ENCODE measurements at regions not wholly inside any gene's neighbourhood (a gene's known extent, or its start where the extent isn't known, plus 50 kb on each side); places are given as distances from the start of the nearest gene placed in this dataset.

DNA sequence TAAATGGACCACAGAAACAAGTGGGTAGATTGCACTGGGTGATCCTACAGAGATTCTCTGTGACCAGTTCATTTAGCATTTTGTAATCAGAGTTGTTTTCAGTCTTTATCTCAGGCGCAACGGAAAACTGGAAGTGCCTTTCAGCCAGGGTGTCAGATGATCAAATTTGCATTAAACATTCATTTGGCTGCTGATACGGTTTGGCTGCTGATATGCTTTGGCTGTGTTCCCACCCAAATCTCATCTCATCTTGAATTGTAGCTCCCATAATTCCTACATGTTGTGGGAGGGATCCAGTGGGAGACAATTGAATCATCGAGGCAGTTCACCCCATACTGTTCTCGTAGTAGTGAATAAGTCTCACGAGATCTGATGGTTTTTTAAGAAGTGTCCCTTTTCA is 1396.1 kb upstream of the TMEFF2 start:
- in situ Hi-C loops (cut with MboI; ENCODE audit: low pct_unique_long_range_greater_than_20kb, low sequenced_read_pairs, unreplicated experiment) = no loop called here
- TF ChIP-seq, protein P1, sequence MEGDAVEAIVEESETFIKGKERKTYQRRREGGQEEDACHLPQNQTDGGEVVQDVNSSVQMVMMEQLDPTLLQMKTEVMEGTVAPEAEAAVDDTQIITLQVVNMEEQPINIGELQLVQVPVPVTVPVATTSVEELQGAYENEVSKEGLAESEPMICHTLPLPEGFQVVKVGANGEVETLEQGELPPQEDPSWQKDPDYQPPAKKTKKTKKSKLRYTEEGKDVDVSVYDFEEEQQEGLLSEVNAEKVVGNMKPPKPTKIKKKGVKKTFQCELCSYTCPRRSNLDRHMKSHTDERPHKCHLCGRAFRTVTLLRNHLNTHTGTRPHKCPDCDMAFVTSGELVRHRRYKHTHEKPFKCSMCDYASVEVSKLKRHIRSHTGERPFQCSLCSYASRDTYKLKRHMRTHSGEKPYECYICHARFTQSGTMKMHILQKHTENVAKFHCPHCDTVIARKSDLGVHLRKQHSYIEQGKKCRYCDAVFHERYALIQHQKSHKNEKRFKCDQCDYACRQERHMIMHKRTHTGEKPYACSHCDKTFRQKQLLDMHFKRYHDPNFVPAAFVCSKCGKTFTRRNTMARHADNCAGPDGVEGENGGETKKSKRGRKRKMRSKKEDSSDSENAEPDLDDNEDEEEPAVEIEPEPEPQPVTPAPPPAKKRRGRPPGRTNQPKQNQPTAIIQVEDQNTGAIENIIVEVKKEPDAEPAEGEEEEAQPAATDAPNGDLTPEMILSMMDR (IDR thresholded peaks at IDR 0.05; ENCODE audit: extremely low read depth, insufficient read depth, missing control alignments) = no peak
- no peak for DNase-seq (ENCODE audit: low spot score)

DNA sequence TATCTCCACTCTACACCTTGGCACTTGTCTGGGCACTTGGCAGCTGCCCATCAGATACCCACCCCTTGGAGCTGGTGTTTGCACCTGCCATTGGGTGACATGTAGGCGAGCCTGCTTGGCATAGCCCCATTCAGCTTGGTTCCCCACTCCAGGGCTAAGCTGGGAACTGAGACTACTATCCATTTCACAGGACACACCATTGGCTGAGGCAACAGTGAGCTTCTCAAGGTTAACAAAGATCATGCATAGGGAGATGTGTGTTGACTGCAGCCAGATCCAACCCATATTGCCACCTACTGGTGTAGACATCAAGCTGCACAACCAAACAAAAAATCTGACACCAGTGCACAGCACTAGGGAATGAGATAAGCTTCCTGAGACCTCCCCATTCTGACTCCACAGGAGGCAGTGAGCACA is 1389.8 kb upstream of the TMEFF2 start:
- TF ChIP-seq, protein P1 (IDR thresholded peaks at IDR 0.05; ENCODE audit: extremely low read depth, insufficient read depth, missing control alignments) = peak; percentile 65
- peak; percentile 35 for DNase-seq (ENCODE audit: low spot score)
- in situ Hi-C loops (cut with MboI; ENCODE audit: low pct_unique_long_range_greater_than_20kb, low sequenced_read_pairs, unreplicated experiment) = no loop called here

DNA sequence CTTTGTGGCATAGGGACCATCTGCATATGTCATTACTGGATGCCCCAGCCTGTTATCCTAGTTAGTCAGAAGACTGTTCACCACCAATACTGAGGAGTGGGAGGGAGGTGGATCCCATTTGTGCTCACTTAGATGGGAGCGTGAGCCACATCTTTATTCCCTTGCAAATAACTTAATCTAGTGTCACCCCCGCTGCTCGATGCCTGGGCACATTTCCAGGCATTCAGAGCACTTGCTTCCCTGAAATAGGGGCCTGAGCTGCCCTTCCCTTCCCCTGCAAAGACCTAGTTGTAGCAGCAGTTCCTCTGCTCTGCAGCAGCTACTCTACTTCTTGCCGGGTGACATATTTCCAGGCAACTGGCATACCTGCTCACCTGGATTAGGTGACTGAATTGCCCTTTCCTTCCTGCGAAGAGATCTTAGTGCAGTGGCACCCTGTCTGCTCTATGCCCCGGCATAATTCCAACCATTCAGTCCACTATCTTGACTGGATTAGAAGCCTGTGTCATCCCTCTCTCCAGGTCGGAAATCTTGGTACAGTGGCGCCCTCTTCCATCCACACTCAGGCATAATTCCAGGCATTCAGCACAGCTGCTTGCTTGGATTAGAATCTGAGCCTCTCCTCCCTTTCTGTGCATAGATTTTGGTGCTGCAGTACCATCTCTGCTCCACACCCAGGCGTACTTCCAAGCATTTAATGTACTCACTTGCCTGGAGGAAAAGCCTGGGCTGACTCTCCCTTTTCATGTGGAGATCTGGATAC is 1389.1 kb upstream of the TMEFF2 start:
- in situ Hi-C loops (cut with MboI; ENCODE audit: low pct_unique_long_range_greater_than_20kb, low sequenced_read_pairs, unreplicated experiment) = no loop called here
- DNase-seq (ENCODE audit: low spot score) = no peak
- TF ChIP-seq, protein P1 (IDR thresholded peaks at IDR 0.05; ENCODE audit: extremely low read depth, insufficient read depth, missing control alignments) = no peak

DNA sequence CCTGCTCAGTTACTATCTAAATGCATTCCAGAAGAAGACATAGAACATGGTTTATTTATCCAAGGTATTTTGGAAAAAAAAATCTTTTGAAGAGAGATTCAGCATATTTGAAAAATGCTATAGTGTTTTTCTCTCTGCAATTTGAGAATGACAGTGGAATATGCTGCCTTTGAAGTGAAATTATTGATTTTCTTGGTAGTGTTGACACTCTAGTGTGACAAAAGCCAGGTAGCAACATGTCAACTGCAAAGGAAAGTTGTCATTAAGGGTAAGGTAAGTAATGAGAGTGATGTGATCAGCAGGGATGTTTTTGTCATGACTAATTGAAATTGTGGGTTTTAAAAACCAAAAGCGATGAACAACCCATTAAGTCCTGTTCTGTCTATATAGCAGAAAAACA is 1387.1 kb upstream of the TMEFF2 start:
- in situ Hi-C loops (cut with MboI; ENCODE audit: low pct_unique_long_range_greater_than_20kb, low sequenced_read_pairs, unreplicated experiment) = no loop called here

DNA sequence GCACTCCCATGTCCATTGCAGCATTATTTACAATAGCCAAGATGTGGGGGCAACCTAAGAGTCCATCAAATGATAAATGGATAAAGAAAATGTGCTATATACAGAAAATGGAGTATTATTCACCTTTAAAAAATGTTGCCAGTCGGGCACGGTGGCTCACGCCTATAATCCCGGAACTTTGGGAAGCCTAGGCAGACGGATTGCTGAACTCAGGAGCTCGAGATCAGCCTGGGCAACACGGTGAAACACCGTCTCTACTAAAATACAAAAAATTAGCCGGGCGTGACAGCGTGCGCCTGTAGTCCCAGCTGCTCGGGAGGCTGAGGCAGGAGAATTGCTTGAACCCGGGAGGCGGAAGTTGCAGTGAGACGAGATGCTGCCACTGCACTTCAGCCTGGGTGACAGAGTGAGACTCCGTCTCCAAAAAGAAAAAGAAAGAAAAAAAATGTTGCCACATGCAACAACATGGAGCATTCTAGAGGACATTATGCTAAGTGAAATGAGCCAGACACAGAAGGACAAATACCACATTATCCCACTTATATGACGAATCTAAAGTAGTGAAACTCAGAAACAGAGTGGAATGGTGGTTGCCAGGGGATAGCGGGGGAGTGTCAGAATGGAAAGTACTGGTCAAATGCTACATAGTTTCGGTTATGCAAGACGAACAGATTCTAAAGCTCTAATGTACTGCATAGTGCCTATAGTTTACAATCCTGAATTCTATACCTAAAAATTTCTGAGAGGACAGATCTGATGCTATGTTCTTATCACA is 1385.6 kb upstream of the TMEFF2 start:
- in situ Hi-C loops (cut with MboI; ENCODE audit: low pct_unique_long_range_greater_than_20kb, low sequenced_read_pairs, unreplicated experiment) = no loop called here
- DNase-seq (ENCODE audit: low spot score) = no peak
- TF ChIP-seq, protein P1 (IDR thresholded peaks at IDR 0.05; ENCODE audit: extremely low read depth, insufficient read depth, missing control alignments) = no peak

More for the DNA sequence above, 1387.1 kb upstream of the TMEFF2 start:
- no peak for DNase-seq (ENCODE audit: low spot score)
- TF ChIP-seq, protein P1 (IDR thresholded peaks at IDR 0.05; ENCODE audit: extremely low read depth, insufficient read depth, missing control alignments) = no peak

DNA sequence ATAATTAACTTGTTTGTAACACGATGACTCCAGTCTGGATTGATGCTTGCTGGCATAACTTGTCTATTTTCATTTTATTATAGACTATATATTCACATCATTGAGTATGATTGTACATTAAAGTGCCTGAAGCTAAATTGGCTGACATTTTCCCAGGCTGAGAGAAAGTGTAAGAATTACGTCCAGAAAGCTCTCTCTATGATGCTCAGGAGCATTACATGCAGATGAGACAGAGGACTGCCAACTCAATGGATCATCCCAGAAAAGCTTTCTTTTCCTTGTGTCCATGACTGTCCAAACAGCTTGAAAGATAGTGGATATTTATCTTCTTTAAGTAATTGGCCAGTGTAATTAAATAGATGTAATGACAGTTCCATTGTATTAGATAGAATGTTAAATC is 1372.2 kb upstream of the TMEFF2 start:
- TF ChIP-seq, protein P1 (IDR thresholded peaks at IDR 0.05; ENCODE audit: extremely low read depth, insufficient read depth, missing control alignments) = no peak
- DNase-seq (ENCODE audit: low spot score) = no peak
- in situ Hi-C loops (cut with MboI; ENCODE audit: low pct_unique_long_range_greater_than_20kb, low sequenced_read_pairs, unreplicated experiment) = no loop called here
